ENCODE measurements at regions not wholly inside any gene's neighbourhood (a gene's known extent, or its start where the extent isn't known, plus 50 kb on each side); places are given as distances from the start of the nearest gene placed in this dataset.

DNA sequence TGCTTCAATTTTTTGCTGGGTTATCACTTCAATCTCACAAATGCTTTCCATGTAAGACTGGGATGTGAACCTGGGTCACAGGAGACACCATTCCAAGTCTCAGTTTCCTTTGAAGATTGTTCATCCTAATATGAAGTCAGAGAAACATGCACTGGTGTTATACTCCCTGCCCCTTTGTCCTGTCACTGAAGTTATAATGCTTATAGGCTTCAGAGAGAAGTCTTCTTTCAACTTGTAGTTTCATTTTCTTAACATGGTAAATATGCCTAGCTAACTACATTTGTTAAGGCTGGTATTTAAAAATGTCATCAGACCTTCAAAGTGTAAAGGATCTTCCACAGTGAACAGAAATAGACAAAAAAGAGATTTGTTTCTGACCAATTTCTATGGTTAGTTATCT lies 1195.9 kb downstream of the MRPL39 start:
- no peak for DNase-seq (ENCODE audit: low read depth in 2 of 2)

DNA sequence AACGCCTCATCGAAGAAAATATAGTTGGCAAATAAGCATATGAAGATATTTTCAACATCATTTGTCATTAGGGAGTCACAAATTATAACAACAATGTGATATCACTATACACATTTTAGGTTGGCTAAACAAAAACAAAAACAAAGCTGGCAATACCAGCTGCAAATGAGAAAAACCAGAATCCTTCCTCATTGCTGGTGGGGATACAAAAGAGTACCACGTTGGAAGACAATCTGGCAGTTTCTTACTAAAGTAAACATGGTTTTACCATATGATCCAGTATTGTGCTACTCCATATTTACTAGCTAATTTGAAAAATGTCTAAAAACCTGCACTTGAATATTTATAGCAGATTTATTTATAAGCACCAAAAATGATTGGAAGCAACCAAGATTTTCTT lies 1204.1 kb downstream of the MRPL39 start:
- no peak for DNase-seq (ENCODE audit: low read depth in 2 of 2)

- DNase-seq (ENCODE audit: low read depth in 2 of 2) = no peak
Observed at GRCh38 chr21:24395320-24395923, 1211.9 kb downstream of the MRPL39 start.

GRCh38 chr21:24375201-24375600 lies 1232.1 kb downstream of the MRPL39 start:
- no peak for DNase-seq (ENCODE audit: low read depth in 2 of 2)

GRCh38 chr21:24372506-24372905 lies 1234.8 kb downstream of the MRPL39 start:
- DNase-seq (ENCODE audit: low read depth in 2 of 2) = no peak

GRCh38 chr21:24369746-24370145 lies 1237.5 kb downstream of the MRPL39 start:
- no peak for DNase-seq (ENCODE audit: low read depth in 2 of 2)

GRCh38 chr21:24369278-24369677 lies 1238.0 kb downstream of the MRPL39 start:
- no peak for DNase-seq (ENCODE audit: low read depth in 2 of 2)

- no peak for DNase-seq (ENCODE audit: low read depth in 2 of 2)
Observed at GRCh38 chr21:24367936-24368335, 1239.3 kb downstream of the MRPL39 start.

GRCh38 chr21:24353492-24353891 lies 1253.8 kb downstream of the MRPL39 start:
- DNase-seq (ENCODE audit: low read depth in 2 of 2) = no peak

GRCh38 chr21:24339406-24339805 lies 1267.9 kb downstream of the MRPL39 start:
- DNase-seq (ENCODE audit: low read depth in 2 of 2) = no peak

GRCh38 chr21:24336491-24336890 lies 1270.8 kb downstream of the MRPL39 start:
- no peak for DNase-seq (ENCODE audit: low read depth in 2 of 2)

DNA sequence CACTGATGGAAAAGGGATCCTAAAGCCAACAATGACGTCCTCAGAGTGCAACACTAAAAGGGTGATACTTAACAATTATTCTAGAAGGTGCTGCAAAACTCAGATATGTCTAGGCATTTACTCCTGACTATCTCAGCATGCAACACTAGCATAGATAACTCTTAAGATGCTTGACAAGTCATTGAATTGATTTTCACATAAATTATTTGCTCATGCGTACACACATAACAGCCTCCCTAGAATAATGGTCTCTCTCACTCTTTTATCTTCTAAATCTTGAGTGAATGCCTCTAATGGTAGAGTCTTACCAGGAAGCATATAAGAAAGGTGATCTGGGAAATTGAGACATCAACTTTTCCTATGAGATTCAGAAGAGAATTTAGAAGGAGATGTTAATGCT lies 1283.7 kb downstream of the MRPL39 start:
- no peak for DNase-seq (ENCODE audit: low read depth in 2 of 2)

- DNase-seq (ENCODE audit: low read depth in 2 of 2) = no peak
Observed at GRCh38 chr21:24316277-24316922, 1290.9 kb downstream of the MRPL39 start.

GRCh38 chr21:24310788-24311187 lies 1296.5 kb downstream of the MRPL39 start:
- no peak for DNase-seq (ENCODE audit: low read depth in 2 of 2)

DNA sequence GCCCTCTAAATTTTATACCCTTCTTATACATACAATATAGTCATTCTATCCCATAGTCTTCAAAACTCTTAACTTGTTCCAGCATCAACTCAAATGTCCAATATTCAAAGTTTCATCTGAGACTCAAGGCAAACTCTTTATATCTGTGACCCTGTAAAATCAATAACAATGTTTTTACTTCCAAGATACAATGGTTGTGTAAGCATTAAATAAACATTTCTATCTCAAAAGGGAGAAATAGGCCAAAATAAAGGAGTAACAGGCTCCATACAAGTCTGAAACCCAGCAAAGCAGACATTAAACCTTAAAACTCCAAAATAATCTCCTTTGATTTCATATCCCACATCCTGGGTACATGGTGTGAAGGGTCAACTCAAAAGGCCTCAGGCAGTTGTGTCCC lies 1299.1 kb downstream of the MRPL39 start:
- no peak for DNase-seq (ENCODE audit: low read depth in 2 of 2)

GRCh38 chr21:24302400-24302799 lies 1304.9 kb downstream of the MRPL39 start:
- no peak for DNase-seq (ENCODE audit: low read depth in 2 of 2)

- no peak for DNase-seq (ENCODE audit: low read depth in 2 of 2)
Observed at GRCh38 chr21:24298040-24298439, 1309.2 kb downstream of the MRPL39 start.

DNA sequence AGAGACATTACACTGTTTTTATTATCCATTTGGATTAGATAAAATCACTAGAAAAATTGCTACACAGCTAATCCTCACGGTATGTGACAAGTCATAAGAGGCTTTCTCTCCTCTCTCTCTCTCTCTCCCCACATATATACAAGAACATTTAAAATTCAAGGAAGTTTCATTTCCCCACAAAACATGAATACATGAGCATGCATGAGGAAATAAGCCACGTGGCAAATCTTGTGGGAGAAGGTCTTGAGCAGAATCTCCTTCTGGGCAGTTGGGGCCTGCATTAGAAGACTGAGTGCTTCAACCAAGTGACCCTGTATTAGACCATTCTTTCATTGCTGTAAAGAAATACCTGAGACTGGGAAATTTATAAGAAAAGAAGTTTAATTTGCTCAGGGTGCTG lies 1313.1 kb downstream of the MRPL39 start:
- no peak for DNase-seq (ENCODE audit: low read depth in 2 of 2)

GRCh38 chr21:24290151-24290833 lies 1317.0 kb downstream of the MRPL39 start:
- no peak for DNase-seq (ENCODE audit: low read depth in 2 of 2)

DNA sequence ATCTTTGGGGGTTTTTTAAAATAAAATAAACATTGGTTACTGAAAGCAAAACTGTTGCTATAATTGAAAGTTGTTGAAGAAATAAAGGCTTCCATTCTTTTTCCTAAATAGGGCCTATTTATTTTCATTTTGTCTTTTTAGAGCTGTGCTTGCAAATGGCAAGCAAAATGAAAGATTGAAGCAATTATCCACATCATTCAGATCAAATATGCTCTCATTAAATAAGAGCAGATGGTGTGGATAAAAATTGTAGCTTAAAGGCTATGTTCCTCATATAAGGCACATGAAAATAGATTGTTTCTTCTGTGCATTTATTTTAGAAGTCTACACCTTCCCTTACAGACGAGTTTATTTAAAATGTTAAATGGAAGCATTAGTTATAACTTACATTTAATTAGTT lies 1317.7 kb downstream of the MRPL39 start:
- DNase-seq (ENCODE audit: low read depth in 2 of 2) = no peak

- DNase-seq (ENCODE audit: low read depth in 2 of 2) = no peak
Observed at GRCh38 chr21:24280596-24280995, 1326.7 kb downstream of the MRPL39 start.

GRCh38 chr21:24278711-24279110 lies 1328.6 kb downstream of the MRPL39 start:
- DNase-seq (ENCODE audit: low read depth in 2 of 2) = no peak

DNA sequence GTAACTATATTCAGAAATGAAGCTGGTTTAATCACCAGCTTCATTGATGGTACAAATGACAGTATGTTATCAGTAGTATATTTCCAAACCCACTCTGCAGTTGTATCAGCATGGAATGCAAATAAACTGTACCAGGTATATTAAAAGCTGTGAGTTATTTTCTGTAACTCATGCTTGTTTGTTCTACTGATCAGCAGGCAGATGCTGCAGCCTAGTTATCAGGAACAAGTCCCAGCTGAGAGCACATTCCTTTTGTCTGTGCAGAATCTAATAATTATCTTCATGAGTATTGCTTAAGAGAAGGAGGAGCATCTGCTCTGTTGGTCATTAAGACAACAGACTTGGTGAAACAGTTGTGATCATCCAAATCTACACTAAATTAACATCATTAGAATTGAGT lies 1331.1 kb downstream of the MRPL39 start:
- DNase-seq (ENCODE audit: low read depth in 2 of 2) = no peak
